K562 (cell line): ENCODE measurements at regions not wholly inside any gene's neighbourhood (a gene's known extent, or its start where the extent isn't known, plus 50 kb on each side); places are given as distances from the start of the nearest gene placed in this dataset.

Source experiments
- ATAC-seq: fragments of 200-7000 bp; cut with Tn5 transposase; 3 replicates; pipeline ENCODE4 v1.9.1; 2020; ENCODE audit warnings: moderate library complexity
- BruUV-seq: library from RNA; stranded (reverse); fragments of 400-500 nt; replicated peaks from 2 replicates; lab custom pipeline; 2021; lab: Mats Ljungman, UMichigan
- CTCF ChIA-PET: fragments of 300-600 bp; formaldehyde crosslinking; extraction: SDS; loops from one replicate; lab custom pipeline; 2021; ENCODE audit warnings: low intra/inter-chr PET ratio; lab: Yijun Ruan, JAX
- POLR2A ChIA-PET: fragments of 300-600, 350-650 bp; sonication (Branson Sonifier 250); formaldehyde crosslinking; extraction: SDS; loops from one replicate; lab custom pipeline; 2021; ENCODE audit warnings: antibody characterized with exemption, inconsistent platforms; lab: Yijun Ruan, JAX
- DNase-seq, 4 experiments: peaks; one replicate each; pipeline versions ENCODE4 v3.0.0 to v3.0.0-alpha.2; 2011 to 2018; ENCODE audit warnings: low spot score in 3 of 4, mixed read lengths in 3 of 4; ENCODE audit errors: extremely low read depth in 1 of 4
- FAIRE-seq: peaks from 2 replicates; lab custom pipeline; 2011; peaks lifted over from hg19 to GRCh38; lab: Jason Lieb, UNC
- H2AFZ ChIP-seq: 2 replicates; pipeline ENCODE4 v1.6.0; 2011; ENCODE audit warnings: low read depth, low read length, control low read depth, inconsistent platforms
- H3K27ac ChIP-seq: fragments of 200-600 bp; 3 replicates; pipeline ENCODE4 v1.8.0; 2011; ENCODE audit warnings: low read depth, mild to moderate bottlenecking, control low read depth, inconsistent platforms, low read length, moderate library complexity, mixed read lengths; ENCODE audit errors: extremely low read depth
- H3K27me3 ChIP-seq, 2 experiments: fragments of 300-600 bp in 1 of 2; 2 replicates in 1 of 2; 3 replicates in 1 of 2; pipeline versions ENCODE4 v1.6.0 to v1.8.0; 2011; ENCODE audit warnings: inconsistent platforms in 2 of 2, low read length in 2 of 2, mild to moderate bottlenecking in 1 of 2, mixed read lengths in 1 of 2, moderate library complexity in 1 of 2; ENCODE audit not compliant: control insufficient read depth in 2 of 2, insufficient read depth in 2 of 2
- H3K36me3 ChIP-seq: fragments of 300-600 bp; 3 replicates; pipeline ENCODE4 v1.8.0; 2011; ENCODE audit warnings: mild to moderate bottlenecking, low read length, inconsistent platforms; ENCODE audit not compliant: control insufficient read depth, insufficient read depth
- H3K4me1 ChIP-seq, 2 experiments: fragments of 200-600 bp in 1 of 2; replicated peaks in 1 of 2; 2 replicates in 1 of 2; 3 replicates in 1 of 2; pipeline versions ENCODE4 v1.5.1 to v1.8.0; 2011; ENCODE audit warnings: inconsistent platforms in 2 of 2, low read length in 2 of 2, mild to moderate bottlenecking in 1 of 2, mixed read lengths in 1 of 2, moderate library complexity in 1 of 2; ENCODE audit not compliant: control insufficient read depth in 2 of 2, insufficient read depth in 2 of 2
- H3K4me2 ChIP-seq: 2 replicates; pipeline ENCODE4 v1.6.1; 2011; ENCODE audit warnings: low read length, control low read depth, inconsistent platforms, mixed read lengths; ENCODE audit not compliant: insufficient read depth
- H3K4me3 ChIP-seq: fragments of 200-600 bp; sonication (generic), shearing (Covaris generic); 2 replicates; pipeline ENCODE4 v1.5.1; 2016; ENCODE audit warnings: control low read depth, inconsistent platforms
- H3K79me2 ChIP-seq: fragments of 200-600 bp; 3 replicates; pipeline ENCODE4 v1.8.0; 2011; ENCODE audit warnings: low read length, inconsistent platforms; ENCODE audit not compliant: control insufficient read depth, insufficient read depth
- H3K9ac ChIP-seq, 2 experiments: 2 replicates each; pipeline versions ENCODE4 v1.6.0 to v1.6.1; 2011; ENCODE audit warnings: low read depth in 2 of 2, low read length in 2 of 2, control low read depth in 1 of 2, inconsistent platforms in 1 of 2, mild to moderate bottlenecking in 1 of 2, mixed read lengths in 1 of 2; ENCODE audit not compliant: insufficient read depth in 1 of 2
- H3K9me1 ChIP-seq: one replicate; pipeline ENCODE4 v1.6.0; 2011; ENCODE audit warnings: inconsistent platforms, mild to moderate bottlenecking, low read length, moderate library complexity; ENCODE audit not compliant: control insufficient read depth, insufficient read depth
- H3K9me3 ChIP-seq: replicated peaks from 2 replicates; pipeline ENCODE4 v1.5.1; 2011; ENCODE audit warnings: low read depth, low read length, inconsistent platforms; ENCODE audit not compliant: control insufficient read depth, insufficient read depth
- H4K20me1 ChIP-seq: replicated peaks from 2 replicates; pipeline ENCODE4 v1.6.1; 2011; ENCODE audit warnings: low read length, inconsistent platforms, mixed read lengths; ENCODE audit not compliant: control insufficient read depth, insufficient read depth
- ARID1B ChIP-seq: fragments of 450-650 bp; IDR thresholded peaks from 2 replicates; pipeline ENCODE4 v1.6.1; 2016; ENCODE audit warnings: antibody characterized with exemption, mild to moderate bottlenecking, inconsistent platforms
- ATF7 ChIP-seq: fragments of 450-650 bp; IDR thresholded peaks from 2 replicates; pipeline ENCODE4 v1.7.1; 2014; ENCODE audit warnings: mild to moderate bottlenecking, moderate library complexity
- CBFA2T2 ChIP-seq: fragments of 450-650 bp; conservative IDR thresholded peaks from 2 replicates; pipeline ENCODE4 v1.6.1; 2017; ENCODE audit warnings: mild to moderate bottlenecking
- CBFA2T3 ChIP-seq: fragments of 450-650 bp; IDR thresholded peaks from 2 replicates; pipeline ENCODE4 v1.6.1; 2017
- CEBPG ChIP-seq, 3 experiments: fragments of 200-800 bp in 1 of 3; sonication (Bioruptor generic) in 1 of 3; sonication (generic) in 1 of 3; formaldehyde crosslinking in 1 of 3; IDR thresholded peaks in 2 of 3; conservative IDR thresholded peaks in 1 of 3; 2 replicates each; pipeline versions ENCODE4 v1.6.1 to v1.8.0; 2016 to 2022; ENCODE audit warnings: missing compliant biosample characterization in 2 of 3, missing genetic modification characterization in 2 of 3, mild to moderate bottlenecking in 1 of 3, missing genetic modification reagents in 1 of 3
- CREM ChIP-seq: IDR thresholded peaks from 2 replicates; pipeline ENCODE4 v1.6.1; 2014; ENCODE audit warnings: antibody characterized with exemption, low read depth
- CXXC5 ChIP-seq: fragments of 250-450 bp; sonication (Bioruptor Pico); IDR thresholded peaks from 2 replicates; pipeline ENCODE4 v1.8.0; 2022; ENCODE audit warnings: inconsistent platforms, mild to moderate bottlenecking, moderate library complexity
- EGR1 ChIP-seq: fragments of 450-650 bp; conservative IDR thresholded peaks from 2 replicates; pipeline ENCODE4 v1.6.1; 2017; ENCODE audit warnings: mild to moderate bottlenecking
- FOSL1 ChIP-seq: fragments of 200-800 bp; sonication (Bioruptor generic); conservative IDR thresholded peaks from 2 replicates; pipeline ENCODE4 v1.6.1; 2016; ENCODE audit warnings: missing genetic modification characterization, missing compliant biosample characterization
- GATA2 ChIP-seq: sonication (generic); formaldehyde crosslinking; IDR thresholded peaks from 2 replicates; pipeline ENCODE4 v1.4.0; 2020; ENCODE audit warnings: mild to moderate bottlenecking, missing genetic modification reagents
- KLF16 ChIP-seq: IDR thresholded peaks from 2 replicates; pipeline ENCODE4 v1.6.1; 2016; ENCODE audit warnings: antibody characterized with exemption
- MEIS2 ChIP-seq: fragments of 450-650 bp; IDR thresholded peaks from 2 replicates; pipeline ENCODE4 v1.6.1; 2014; ENCODE audit warnings: mild to moderate bottlenecking; ENCODE audit not compliant: partially characterized antibody
- NCOA6 ChIP-seq: fragments of 450-650 bp; IDR thresholded peaks from 2 replicates; pipeline ENCODE4 v1.6.1; 2017; ENCODE audit warnings: mild to moderate bottlenecking
- NCOR1 ChIP-seq: fragments of 450-650 bp; IDR thresholded peaks from 2 replicates; pipeline ENCODE4 v1.6.1; 2016; ENCODE audit warnings: mild to moderate bottlenecking, moderate library complexity
- PML ChIP-seq: IDR thresholded peaks from 2 replicates; pipeline ENCODE4 v1.6.1; 2012; ENCODE audit warnings: low read length, inconsistent platforms
- SMARCE1 ChIP-seq: fragments of 450-650 bp; IDR thresholded peaks from 2 replicates; pipeline ENCODE4 v1.7.1; 2016; ENCODE audit warnings: mild to moderate bottlenecking
- SNRNP70 ChIP-seq: fragments of 200-400 bp; formaldehyde crosslinking; optimal IDR thresholded peaks from 2 replicates; pipeline ENCODE3; 2017; ENCODE audit warnings: low read depth, low read length
- SREBF2 ChIP-seq: sonication (generic); formaldehyde crosslinking; IDR thresholded peaks from 2 replicates; pipeline ENCODE4 v1.4.0; 2020; ENCODE audit warnings: mild to moderate bottlenecking, missing genetic modification reagents
- STAT5A ChIP-seq: IDR thresholded peaks from 2 replicates; pipeline ENCODE4 v1.6.1; 2012; ENCODE audit warnings: low read length, inconsistent platforms, borderline replicate concordance
- TBL1XR1 ChIP-seq, 2 experiments: IDR thresholded peaks; 2 replicates each; pipeline ENCODE4 v1.6.1; 2012; ENCODE audit warnings: improper control_type of control experiment in 2 of 2, low read length in 2 of 2, mild to moderate bottlenecking in 1 of 2
- ZEB2 ChIP-seq: fragments of 450-650 bp; IDR thresholded peaks from 2 replicates; pipeline ENCODE4 v1.6.1; 2016
- WGBS: fragments of 100-300 bp; shearing (Covaris generic); methylation state at CpG from one replicate; pipeline ENCODE4 v1.1.6; 2016; ENCODE audit warnings: low coverage, mixed read lengths; ENCODE audit not compliant: insufficient coverage; ENCODE audit errors: missing lambda C conversion rate; 5-methylcytosine and 5-hydroxymethylcytosine counted together
- in situ Hi-C: fragments of 300-500 bp; cut with MboI; formaldehyde crosslinking; loops from 4 replicates; pipeline ENCODE4 v1.15.0; 2018; ENCODE audit warnings: inconsistent platforms, mixed read lengths
- intact Hi-C: fragments of 100-400 bp; cut with micrococcal nuclease; formaldehyde crosslinking; loops from 2 replicates; pipeline ENCODE4 v1.14.2; 2022
- TF ChIP-seq, protein P1 (sequence below), 2 experiments: fragments of 250-450 bp in 1 of 2; fragments of 450-650 bp in 1 of 2; sonication (Bioruptor Pico) in 1 of 2; IDR thresholded peaks; 2 replicates each; pipeline versions ENCODE4 v1.6.1 to v1.8.0; 2016 to 2021; ENCODE audit warnings: mild to moderate bottlenecking in 2 of 2, moderate library complexity in 2 of 2, missing compliant biosample characterization in 1 of 2, missing genetic modification characterization in 1 of 2
- TF ChIP-seq, protein P2 (sequence below): fragments of 450-650 bp; IDR thresholded peaks from 2 replicates; pipeline ENCODE4 v1.6.1; 2016; ENCODE audit warnings: antibody characterized with exemption

DNA sequence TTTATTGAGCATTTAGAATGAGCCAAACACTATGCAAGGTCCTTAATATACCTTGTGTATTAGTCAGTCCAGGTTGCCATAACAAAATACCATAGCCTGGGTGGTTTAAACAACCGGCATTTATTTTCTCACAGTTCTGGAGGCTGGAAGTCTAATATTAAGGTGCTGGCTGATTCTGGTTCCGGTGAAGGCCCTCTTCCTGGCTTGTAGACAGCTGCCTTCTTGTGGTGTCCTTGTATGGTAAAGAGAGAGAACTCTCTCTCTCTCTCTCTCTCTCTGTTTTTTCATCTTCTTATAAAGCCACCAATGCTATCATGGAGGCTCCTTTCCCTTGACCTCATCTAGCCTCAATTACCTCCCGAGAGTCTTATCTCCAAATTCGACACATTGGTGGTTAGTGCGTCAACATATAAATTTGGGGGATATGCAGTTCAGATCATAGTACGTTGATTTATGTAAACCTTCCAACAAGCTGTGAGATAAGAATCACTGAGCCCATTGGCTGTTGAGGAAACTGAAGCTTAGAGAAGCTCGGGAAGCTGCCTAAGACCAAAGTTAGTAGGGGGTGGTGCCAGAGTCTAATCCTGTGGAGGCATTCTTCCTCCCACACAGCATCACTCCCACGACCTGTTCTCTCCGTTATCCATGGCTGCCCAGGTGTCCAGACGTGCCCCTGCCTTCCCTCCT, 298.0 kb upstream of the PROK2 start:
- ChIA-PET POLR2A (no interaction called here), CTCF (no interaction called here)
- Histone ChIP-seq H3K9me1 (no peaks in the 10 kb centered on the region), H4K20me1 (no peaks in the 10 kb centered on the region), H3K36me3 (no peaks in the 10 kb centered on the region), H3K79me2 (no peaks in the 10 kb centered on the region), H3K4me2 (no peak overlapping the region), H2AFZ (no peak overlapping the region), H3K4me1 (peaks cover 31 to 49% of the 10 kb centered on the region in 2 experiments), H3K9ac (no peak overlapping the region), H3K9me3 (no peaks in the 10 kb centered on the region), H3K27ac (no peak overlapping the region), H3K27me3 (no peaks in the 10 kb centered on the region), H3K4me3 (no peak overlapping the region)
- 12% methylated on average over 8 of the region's 10 CpGs for WGBS
- in situ Hi-C loops (no loop called here), intact Hi-C loops (loop anchor here (10.0 kb wide), 2 partner anchors 78 to 128 kb away; no protein-coding TSS in a partner anchor)
- BruUV-seq = no TSS peak
- ATAC-seq (0 out of 3 replicates have a peak, but pooled peaks have one; percentile 16), DNase-seq (peak in 3 of 4 experiments; percentile 18 to 32 (median 27)), FAIRE-seq (peak; percentile 81)
- no peak for TF ChIP-seq CEBPG (CRISPR knock-in tag; IDR thresholded peaks at IDR 0.05)
- TF ChIP-seq CEBPG (tag; conservative IDR thresholded peaks at IDR 0.05 in 1 of 2, IDR thresholded peaks at IDR 0.05 in 1 of 2) = 0 out of 4 replicates have a peak, but pooled peaks of 1 of the 2 experiments have one; percentile 3
- TF ChIP-seq ARID1B = peak; percentile 29; the same call in 1 of the 2 replicates
- peak; percentile 33; the same call in 1 of the 2 replicates for TF ChIP-seq KLF16
- TF ChIP-seq NCOR1 = 0 out of 2 replicates have a peak, but pooled peaks have one; percentile 17
- peak; percentile 26; the same call in 1 of the 2 replicates for TF ChIP-seq SMARCE1
- no peak for TF ChIP-seq SREBF2 (CRISPR knock-in tag)
- no peak for TF ChIP-seq ATF7
- TF ChIP-seq SNRNP70 = no peak
- TF ChIP-seq MEIS2 = peak; percentile 90
- TF ChIP-seq NCOA6 = no peak
- TF ChIP-seq CXXC5 (CRISPR knock-in tag) = peak; percentile 37
- TF ChIP-seq CBFA2T3 = peak; percentile 64
- TF ChIP-seq TBL1XR1 (IDR thresholded peaks at IDR 0.05; ENCODE audit: low read length in 2 of 2) = 0 out of 4 replicates have a peak, but pooled peaks of 1 of the 2 experiments have one; percentile 19
- peak; percentile 56; the same call in 1 of the 2 replicates for TF ChIP-seq GATA2 (CRISPR knock-in tag)
- TF ChIP-seq, protein P1, sequence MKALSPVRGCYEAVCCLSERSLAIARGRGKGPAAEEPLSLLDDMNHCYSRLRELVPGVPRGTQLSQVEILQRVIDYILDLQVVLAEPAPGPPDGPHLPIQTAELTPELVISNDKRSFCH (CRISPR knock-in tag; IDR thresholded peaks at IDR 0.05) = no peak
- TF ChIP-seq, protein P1 (tag; IDR thresholded peaks at IDR 0.05) = 0 out of 2 replicates have a peak, but pooled peaks have one; percentile 34
- peak; percentile 15; the same call in 1 of the 2 replicates for TF ChIP-seq PML
- peak; percentile 42 for TF ChIP-seq FOSL1
- peak; percentile 42; the same call in 1 of the 2 replicates for TF ChIP-seq CBFA2T2
- peak; percentile 76 for TF ChIP-seq ZEB2
- TF ChIP-seq, protein P2, sequence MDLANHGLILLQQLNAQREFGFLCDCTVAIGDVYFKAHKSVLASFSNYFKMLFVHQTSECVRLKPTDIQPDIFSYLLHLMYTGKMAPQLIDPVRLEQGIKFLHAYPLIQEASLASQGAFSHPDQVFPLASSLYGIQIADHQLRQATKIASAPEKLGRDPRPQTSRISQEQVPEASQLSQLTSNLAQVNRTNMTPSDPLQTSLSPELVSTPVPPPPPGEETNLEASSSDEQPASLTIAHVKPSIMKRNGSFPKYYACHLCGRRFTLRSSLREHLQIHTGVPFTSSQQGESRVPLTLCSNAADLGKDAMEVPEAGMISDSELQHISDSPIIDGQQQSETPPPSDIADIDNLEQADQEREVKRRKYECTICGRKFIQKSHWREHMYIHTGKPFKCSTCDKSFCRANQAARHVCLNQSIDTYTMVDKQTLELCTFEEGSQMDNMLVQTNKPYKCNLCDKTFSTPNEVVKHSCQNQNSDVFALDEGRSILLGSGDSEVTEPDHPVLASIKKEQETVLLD = no peak
- TF ChIP-seq STAT5A = no peak
- peak; percentile 67 for TF ChIP-seq EGR1
- TF ChIP-seq CREM = 0 out of 2 replicates have a peak, but pooled peaks have one; percentile 12
